ENCODE measurements at regions not wholly inside any gene's neighbourhood (a gene's known extent, or its start where the extent isn't known, plus 50 kb on each side); places are given as distances from the start of the nearest gene placed in this dataset.

GRCh38 chr3:118180853-118181252 is 853.8 kb downstream of the IGSF11 start:
- TF ChIP-seq POLR2A (IDR thresholded peaks at IDR 0.05) (no peak), CTCF (IDR thresholded peaks at IDR 0.05) (no peak)

Measured in right lobe of liver (tissue), 4 donors.